ENCODE measurements at regions not wholly inside any gene's neighbourhood (a gene's known extent, or its start where the extent isn't known, plus 50 kb on each side); places are given as distances from the start of the nearest gene placed in this dataset.

- Histone ChIP-seq H3K4me1 (replicated peaks) (no peaks in the 10 kb centered on the region), H3K27ac (no peak overlapping the region), H3K27me3 (replicated peaks; ENCODE audit: insufficient read depth) (no peaks in the 10 kb centered on the region), H3K36me3 (no peaks in the 10 kb centered on the region), H3K4me3 (no peak overlapping the region), H3K9me3 (no peaks in the 10 kb centered on the region)
- TF ChIP-seq POLR2A (IDR thresholded peaks at IDR 0.05): no peak
- no peak for TF ChIP-seq POLR2AphosphoS5 (IDR thresholded peaks at IDR 0.05)
- WGBS: 77% methylated on average over 12 of the region's 12 CpGs
- intact Hi-C loops (cut with DNase I): no loop called here
- DNase-seq (ENCODE audit: low spot score): no peak
These were observed 206.3 kb downstream of the SNX10 start for GRCh38 chr7:26497801-26498596.

- WGBS: 51% methylated on average over 3 of the region's 3 CpGs
These were observed 207.7 kb downstream of the SNX10 start for GRCh38 chr7:26499315-26499897.

GRCh38 chr7:26500749-26501352 lies 209.2 kb downstream of the SNX10 start:
- no peak overlapping the region for H3K4me3 ChIP-seq
- intact Hi-C loops (cut with DNase I): no loop called here
- no peaks in the 10 kb centered on the region for H3K4me1 ChIP-seq (replicated peaks)
- DNase-seq (ENCODE audit: low spot score): no peak
- no peak for TF ChIP-seq POLR2A (IDR thresholded peaks at IDR 0.05)
- peak in 3 of 4 experiments; percentile 24 to 53 (median 46) for TF ChIP-seq CTCF (IDR thresholded peaks at IDR 0.05)
- no peaks in the 10 kb centered on the region for H3K27me3 ChIP-seq (replicated peaks; ENCODE audit: insufficient read depth)
- WGBS: 72% methylated on average over 6 of the region's 6 CpGs
- no peaks in the 10 kb centered on the region for H3K9me3 ChIP-seq
- no peaks in the 10 kb centered on the region for H3K36me3 ChIP-seq
- H3K27ac ChIP-seq: no peak overlapping the region

More at GRCh38 chr7:26499315-26499897, 207.7 kb downstream of the SNX10 start:
- Histone ChIP-seq H3K4me3 (no peak overlapping the region), H3K9me3 (no peaks in the 10 kb centered on the region), H3K27me3 (replicated peaks; ENCODE audit: insufficient read depth) (no peaks in the 10 kb centered on the region), H3K27ac (no peak overlapping the region), H3K36me3 (no peaks in the 10 kb centered on the region), H3K4me1 (replicated peaks) (no peaks in the 10 kb centered on the region)
- intact Hi-C loops (cut with DNase I): no loop called here
- DNase-seq (ENCODE audit: low spot score): no peak
- no peak for TF ChIP-seq POLR2A (IDR thresholded peaks at IDR 0.05)
- TF ChIP-seq CTCF (IDR thresholded peaks at IDR 0.05): no peak
- no peak for TF ChIP-seq POLR2AphosphoS5 (IDR thresholded peaks at IDR 0.05)

- H3K36me3 ChIP-seq: no peaks in the 10 kb centered on the region
- intact Hi-C loops (cut with DNase I): no loop called here
These were observed 212.9 kb downstream of the SNX10 start for GRCh38 chr7:26504411-26505120.

More at GRCh38 chr7:26504411-26505120, 212.9 kb downstream of the SNX10 start:
- Histone ChIP-seq H3K27me3 (replicated peaks; ENCODE audit: insufficient read depth) (no peaks in the 10 kb centered on the region), H3K4me3 (no peak overlapping the region), H3K27ac (no peak overlapping the region), H3K9me3 (no peaks in the 10 kb centered on the region), H3K4me1 (replicated peaks) (no peaks in the 10 kb centered on the region)
- no peak for DNase-seq (ENCODE audit: low spot score)
- TF ChIP-seq POLR2AphosphoS5 (IDR thresholded peaks at IDR 0.05) (no peak), CTCF (IDR thresholded peaks at IDR 0.05) (no peak), POLR2A (IDR thresholded peaks at IDR 0.05) (no peak)
- WGBS: 86% methylated on average over 6 of the region's 6 CpGs

Data from prostate gland (tissue), 2 donors.